ENCODE measurements at regions not wholly inside any gene's neighbourhood (a gene's known extent, or its start where the extent isn't known, plus 50 kb on each side); places are given as distances from the start of the nearest gene placed in this dataset.

- DNase-seq: no peak
Measured at GRCh38 chr3:72590732-72591221, 257.5 kb downstream of the SHQ1 start.

GRCh38 chr3:72587282-72587681 lies 261.0 kb downstream of the SHQ1 start:
- DNase-seq: no peak

DNA sequence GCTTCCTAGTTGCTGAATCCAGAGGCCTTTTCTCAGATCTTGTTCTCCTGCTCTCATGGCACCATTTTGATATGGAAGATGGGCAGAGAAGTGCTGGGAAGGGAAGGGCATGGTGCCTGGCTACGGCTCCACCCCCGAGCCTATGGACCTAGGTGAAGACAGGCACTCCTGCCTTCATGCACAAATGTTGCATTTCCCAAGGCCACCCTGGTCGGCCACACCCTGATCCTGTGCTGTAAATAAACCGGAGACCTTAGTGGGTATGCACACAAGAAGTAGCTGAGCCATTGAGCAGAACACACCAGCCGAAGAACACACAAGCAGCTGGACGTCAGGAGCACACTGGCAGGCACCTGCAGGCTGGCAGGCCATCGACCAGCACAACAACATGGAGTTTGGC lies 261.6 kb downstream of the SHQ1 start:
- no peak for DNase-seq

GRCh38 chr3:72585966-72586365 lies 262.3 kb downstream of the SHQ1 start:
- no peak for DNase-seq

DNA sequence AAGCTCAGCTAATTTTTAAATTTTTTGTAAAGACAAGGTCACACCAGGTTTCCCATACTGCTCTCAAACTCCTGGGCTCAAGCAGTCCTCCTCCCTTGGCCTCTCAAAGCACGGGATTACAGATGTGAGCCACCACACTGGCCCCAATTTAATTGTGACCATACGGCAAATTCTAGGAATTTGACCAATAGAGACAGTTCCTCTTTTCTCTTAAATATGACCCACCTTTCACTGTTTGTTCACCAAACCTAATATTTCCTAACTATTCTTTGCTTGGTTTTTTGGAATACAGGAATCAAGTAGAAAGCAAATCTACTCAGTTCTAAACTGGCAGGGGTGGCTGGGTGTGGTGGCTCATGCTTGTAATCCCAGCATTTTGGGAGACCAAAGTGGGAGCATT lies 264.0 kb downstream of the SHQ1 start:
- DNase-seq: no peak

GRCh38 chr3:72582963-72583362 lies 265.3 kb downstream of the SHQ1 start:
- no peak for DNase-seq

GRCh38 chr3:72582211-72582878 lies 265.9 kb downstream of the SHQ1 start:
- DNase-seq: no peak

DNA sequence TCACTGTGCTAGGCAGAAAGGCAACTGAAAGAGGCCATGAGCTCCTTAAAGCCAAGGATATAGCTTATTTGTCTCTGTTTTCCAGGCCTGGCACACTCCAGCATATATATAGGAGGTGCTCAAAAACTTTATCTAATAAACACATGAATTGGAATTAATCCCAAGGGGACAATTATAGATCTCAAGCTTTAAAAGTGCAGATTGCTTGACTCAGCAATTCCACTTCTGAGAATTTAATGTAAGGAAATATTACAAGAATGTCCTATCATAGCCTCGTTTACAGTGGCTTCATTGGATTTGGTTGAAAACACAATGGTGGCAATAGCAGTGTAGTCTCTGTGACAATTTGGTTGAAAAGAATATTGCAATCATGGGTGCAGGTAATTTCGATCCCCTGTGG lies 267.3 kb downstream of the SHQ1 start:
- DNase-seq: no peak

DNA sequence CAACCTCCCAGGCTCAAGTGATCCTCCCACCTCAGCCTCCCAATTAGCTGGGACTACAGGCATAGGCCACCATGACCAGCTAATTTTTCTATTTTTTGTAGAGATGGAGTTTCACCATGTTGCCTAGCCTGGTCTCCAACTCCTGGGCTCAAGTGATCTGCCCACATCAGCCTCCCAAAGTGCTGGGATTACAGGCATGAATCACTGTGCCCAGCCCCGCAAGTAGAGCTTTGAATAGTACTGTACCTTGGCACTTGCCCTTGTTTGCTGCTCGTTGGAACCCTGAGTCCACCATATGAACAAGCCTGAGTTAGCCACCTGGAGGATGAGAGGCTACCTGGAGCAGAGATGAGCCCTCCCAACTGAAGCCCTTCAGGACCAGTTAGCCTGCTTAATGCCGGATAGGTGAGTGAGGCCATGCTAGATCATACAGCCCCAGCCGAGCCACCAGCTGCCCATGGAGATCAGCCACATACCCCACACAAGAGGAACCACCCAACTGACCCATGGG lies 267.9 kb downstream of the SHQ1 start:
- DNase-seq: no peak

- no peak for DNase-seq
Measured at GRCh38 chr3:72579581-72580245, 268.5 kb downstream of the SHQ1 start.

DNA sequence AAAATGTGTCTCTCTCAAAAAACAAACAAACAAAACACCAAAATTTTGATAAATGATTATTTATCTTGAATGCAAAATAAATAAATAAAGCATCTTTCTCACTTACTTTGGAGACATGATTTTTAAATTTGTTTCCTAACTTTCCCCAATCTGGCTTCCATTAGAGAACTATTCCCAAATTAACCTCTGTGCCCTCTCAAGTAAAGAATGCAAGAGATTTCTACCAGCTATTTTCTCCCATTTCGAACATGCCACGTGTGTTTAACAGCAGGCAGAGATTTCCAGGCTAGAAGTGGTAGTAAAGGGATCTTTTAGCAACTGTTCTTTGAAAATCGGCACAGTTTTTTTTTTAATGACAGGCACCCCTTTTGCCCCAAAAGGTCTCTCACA lies 269.1 kb downstream of the SHQ1 start:
- DNase-seq: no peak

GRCh38 chr3:72577190-72577589 lies 271.1 kb downstream of the SHQ1 start:
- no peak for DNase-seq

DNA sequence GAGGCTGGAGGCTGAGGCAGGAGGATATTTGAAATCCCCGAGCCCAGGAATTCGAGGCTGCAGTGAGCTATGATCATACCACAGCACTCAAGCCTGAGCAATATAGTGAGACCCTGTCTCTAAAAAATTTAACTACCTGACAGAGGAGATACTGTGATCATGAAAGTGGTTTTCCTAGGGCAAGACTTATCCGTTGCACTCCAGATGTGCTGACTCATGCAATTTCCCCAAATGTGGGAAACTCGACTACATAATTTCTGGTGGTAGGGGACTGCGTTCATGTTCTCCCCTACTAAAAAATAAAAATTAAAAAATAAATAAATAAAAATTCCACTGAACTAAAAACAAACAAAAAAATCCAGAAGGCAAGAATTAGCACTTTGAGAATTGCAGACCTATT lies 271.7 kb downstream of the SHQ1 start:
- DNase-seq: no peak

GRCh38 chr3:72574144-72574543 lies 274.1 kb downstream of the SHQ1 start:
- no peak for DNase-seq

DNA sequence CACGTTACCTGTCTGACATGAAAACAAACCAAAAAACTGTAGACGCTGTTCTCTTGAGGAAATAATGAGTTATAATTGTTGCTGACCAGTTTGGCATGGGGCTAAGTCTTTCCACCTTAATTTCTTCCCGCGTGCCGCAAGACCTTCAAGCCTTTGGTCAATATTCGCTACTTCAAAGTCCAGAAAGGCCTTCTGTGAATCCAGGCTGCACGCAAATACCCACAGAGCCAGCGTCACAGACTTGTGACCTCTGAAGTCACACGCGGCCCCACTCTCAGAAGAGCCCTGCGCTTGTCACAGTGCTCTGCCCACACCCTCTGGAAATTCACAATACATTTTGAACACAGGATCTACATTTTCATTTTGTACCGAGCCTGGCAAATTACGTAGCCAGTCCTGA lies 275.2 kb downstream of the SHQ1 start:
- no peak for DNase-seq

- DNase-seq: no peak
Measured at GRCh38 chr3:72572489-72573007, 275.7 kb downstream of the SHQ1 start.

DNA sequence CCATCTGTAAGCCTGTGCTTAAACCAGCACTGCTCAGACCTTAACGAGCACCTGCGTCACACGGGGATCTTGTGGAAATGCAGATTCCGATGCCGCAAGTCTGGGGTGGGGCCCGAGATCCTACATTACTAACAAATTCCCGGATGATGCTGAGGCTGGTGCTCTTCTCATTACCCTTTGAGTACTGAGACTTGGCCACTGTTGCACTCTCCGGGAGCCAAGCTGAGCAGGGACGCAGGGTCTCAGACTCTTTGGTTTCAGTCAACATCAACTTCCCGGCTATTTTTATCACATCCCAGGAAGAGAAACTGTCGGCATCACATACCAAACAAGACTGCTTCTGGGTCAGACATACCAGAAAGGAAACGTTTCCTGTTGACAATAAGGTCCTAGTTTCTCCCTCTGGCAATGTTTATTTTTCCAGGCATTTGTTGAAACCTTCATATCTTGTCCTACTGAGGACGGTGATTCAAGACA lies 276.6 kb downstream of the SHQ1 start:
- DNase-seq: no peak

GRCh38 chr3:72571052-72571451 lies 277.2 kb downstream of the SHQ1 start:
- no peak for DNase-seq

DNA sequence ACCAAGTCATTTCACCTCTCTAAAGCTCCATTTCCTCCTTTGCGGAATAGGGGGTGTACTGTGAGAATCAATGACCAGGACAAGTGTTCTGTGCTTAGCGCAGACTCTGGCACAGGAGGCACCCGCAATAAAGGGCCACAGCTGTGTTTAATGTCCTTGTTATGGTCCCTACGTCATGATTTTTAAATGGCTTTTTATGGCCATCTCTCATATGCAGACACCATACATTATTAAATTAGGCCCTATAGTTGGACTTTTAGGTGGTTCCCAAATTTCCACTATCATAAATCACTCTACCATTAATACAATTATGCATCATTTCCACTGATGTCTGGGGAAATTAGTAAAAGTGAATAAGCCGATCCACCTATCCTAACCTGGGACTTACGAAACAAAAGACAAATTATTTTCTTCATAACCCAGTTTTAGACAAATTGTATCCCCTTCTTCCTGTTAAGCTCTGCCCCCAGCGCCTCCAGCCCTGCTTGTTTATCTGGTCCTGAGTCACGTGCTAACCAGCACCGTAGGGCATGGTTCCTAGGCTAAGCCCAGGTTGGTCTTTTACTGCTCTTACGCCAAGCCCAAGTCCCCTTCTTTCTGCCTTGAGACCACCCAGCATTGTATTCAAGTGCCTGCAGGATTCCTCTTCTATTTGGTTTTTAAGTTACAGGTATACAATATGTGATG lies 278.3 kb downstream of the SHQ1 start:
- DNase-seq: no peak

DNA sequence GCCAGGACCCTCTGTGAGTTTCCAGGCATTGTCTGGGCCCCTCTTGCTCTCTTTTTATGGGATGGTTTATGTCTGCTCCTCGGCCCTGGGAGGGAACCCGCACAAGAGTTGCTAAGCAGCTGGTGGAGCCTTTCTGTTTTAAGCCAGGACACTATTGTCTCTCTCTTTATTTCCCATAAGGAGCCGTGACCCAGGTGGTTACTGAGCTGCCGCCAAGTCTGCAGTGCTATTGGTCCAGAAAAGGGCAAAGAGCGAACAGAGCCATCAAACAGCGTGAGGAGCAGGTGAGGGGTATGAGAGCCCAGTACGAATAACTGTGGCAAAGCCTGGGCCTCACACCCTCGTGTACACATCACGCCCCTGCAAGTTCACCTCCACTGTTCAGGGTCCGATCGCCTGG lies 280.2 kb downstream of the SHQ1 start:
- DNase-seq: no peak

GRCh38 chr3:72567474-72567873 lies 280.8 kb downstream of the SHQ1 start:
- no peak for DNase-seq

- DNase-seq: no peak
Measured at GRCh38 chr3:72565593-72565992, 282.7 kb downstream of the SHQ1 start.

DNA sequence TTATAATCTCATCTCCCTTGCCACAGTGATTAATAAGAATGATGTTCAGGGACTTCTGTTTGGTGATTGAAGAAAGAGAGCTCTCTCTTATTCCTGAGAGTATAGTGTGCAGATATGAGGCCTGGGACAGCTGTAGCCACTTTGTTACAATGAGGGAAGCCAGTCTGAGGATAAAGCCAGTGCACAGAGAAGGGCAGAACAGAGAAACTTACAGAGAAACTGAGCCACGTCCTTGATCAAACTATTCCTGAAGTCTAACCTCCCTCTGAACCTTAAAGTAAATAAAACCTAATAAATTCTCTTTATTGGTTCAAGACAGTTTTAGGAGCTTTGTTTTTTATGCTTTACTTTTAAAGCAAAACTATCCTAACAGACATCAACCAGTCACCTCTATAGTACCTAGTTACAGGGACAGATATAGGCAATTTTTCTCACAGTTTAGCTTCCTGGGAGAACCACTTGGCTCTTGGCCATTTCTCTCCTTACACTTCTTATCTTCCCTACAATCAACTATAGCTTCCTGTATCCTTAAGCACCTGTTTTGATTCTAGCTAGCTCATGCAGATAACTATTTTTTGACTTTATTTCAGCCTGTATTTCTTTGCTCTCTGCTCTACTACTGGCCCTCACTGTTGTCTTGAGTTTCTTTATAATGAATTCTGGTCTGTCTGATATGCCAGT lies 284.4 kb downstream of the SHQ1 start:
- no peak for DNase-seq

Measured in activated T-cell treated with anti-CD3 and anti-CD28 coated beads, Interleukin-2, amount 50 U/mL, for 48 hours (primary cell).